H1 (cell line): ENCODE measurements at regions not wholly inside any gene's neighbourhood (a gene's known extent, or its start where the extent isn't known, plus 50 kb on each side); places are given as distances from the start of the nearest gene placed in this dataset.

Experiments used
- CTCF ChIA-PET: fragments of 300-600 bp; sonication (Branson Sonifier 250); formaldehyde crosslinking; loops from one replicate; lab custom pipeline; 2021; ENCODE audit not compliant: partially characterized antibody; lab: Charles Lee
- POLR2A ChIA-PET: fragments of 300-600 bp; sonication (Branson Sonifier 250); formaldehyde crosslinking; loops from one replicate; lab custom pipeline; 2021; ENCODE audit warnings: inconsistent platforms; ENCODE audit not compliant: partially characterized antibody; lab: Charles Lee
- DNase-seq, 2 experiments: peaks; one replicate each; pipeline versions ENCODE4 v3.0.0 to v3.0.0-alpha.2; 2010 to 2022; ENCODE audit warnings: low spot score in 2 of 2, low read depth in 1 of 2, mixed read lengths in 1 of 2
- FAIRE-seq: peaks from 2 replicates; lab custom pipeline; 2011; peaks lifted over from hg19 to GRCh38; lab: Jason Lieb, UNC
- H2AFZ ChIP-seq: 2 replicates; pipeline ENCODE4 v1.8.1; 2012; ENCODE audit warnings: low read length, inconsistent platforms
- H2AK5ac ChIP-seq: 2 replicates; pipeline ENCODE4 v1.6.1; 2013; ENCODE audit warnings: low read depth, low read length
- H2BK120ac ChIP-seq: replicated peaks from 2 replicates; pipeline ENCODE3; 2013; ENCODE audit warnings: low read depth, low read length, inconsistent platforms
- H2BK12ac ChIP-seq: 2 replicates; pipeline ENCODE4 v1.6.1; 2013; ENCODE audit warnings: low read depth, low read length
- H2BK15ac ChIP-seq: 2 replicates; pipeline ENCODE4 v1.6.1; 2013; ENCODE audit warnings: low read length
- H2BK20ac ChIP-seq: 2 replicates; pipeline ENCODE4 v1.6.1; 2013; ENCODE audit warnings: low read length
- H2BK5ac ChIP-seq: 2 replicates; pipeline ENCODE4 v1.6.1; 2013; ENCODE audit warnings: low read depth, low read length
- H3K14ac ChIP-seq: 2 replicates; pipeline ENCODE4 v1.6.1; 2013; ENCODE audit warnings: inconsistent platforms; ENCODE audit not compliant: insufficient read length
- H3K18ac ChIP-seq: 2 replicates; pipeline ENCODE4 v1.6.1; 2013; ENCODE audit warnings: low read length; ENCODE audit errors: extremely low read depth
- H3K23ac ChIP-seq: 2 replicates; pipeline ENCODE4 v1.6.1; 2013; ENCODE audit warnings: inconsistent platforms; ENCODE audit not compliant: insufficient read length
- H3K23me2 ChIP-seq: 2 replicates; pipeline ENCODE4 v1.6.1; 2013; ENCODE audit warnings: low read depth, low read length
- H3K27ac ChIP-seq: 2 replicates; pipeline ENCODE4 v1.6.1; 2011; ENCODE audit warnings: low read depth, low read length, inconsistent platforms
- H3K27me3 ChIP-seq, 4 experiments: replicated peaks in 1 of 4; 1 replicate in 1 of 4; 2 replicates in 3 of 4; pipeline versions ENCODE4 v1.6.1 to v1.8.1; 2011 to 2013; ENCODE audit warnings: low read length in 3 of 4, mild to moderate bottlenecking in 3 of 4, inconsistent platforms in 2 of 4, mixed read lengths in 2 of 4, moderate library complexity in 1 of 4; ENCODE audit not compliant: control insufficient read depth in 3 of 4, insufficient read depth in 3 of 4; ENCODE audit errors: extremely low read depth in 1 of 4
- H3K36me3 ChIP-seq, 4 experiments: 2 replicates each; pipeline versions ENCODE4 v1.6.1 to v1.8.1; 2011 to 2013; ENCODE audit warnings: mild to moderate bottlenecking in 4 of 4, low read length in 3 of 4, moderate library complexity in 2 of 4, control low read depth in 1 of 4, inconsistent platforms in 1 of 4; ENCODE audit not compliant: insufficient read depth in 4 of 4, control insufficient read depth in 2 of 4
- H3K4ac ChIP-seq: replicated peaks from 2 replicates; pipeline ENCODE3; 2013; ENCODE audit warnings: low read length, low read depth, mixed read lengths, inconsistent platforms; ENCODE audit not compliant: insufficient read length
- H3K4me1 ChIP-seq, 4 experiments: replicated peaks in 1 of 4; 1 replicate in 1 of 4; 2 replicates in 3 of 4; pipeline versions ENCODE4 v1.6.1 to v1.8.1; 2011 to 2013; ENCODE audit warnings: low read length in 3 of 4, inconsistent platforms in 2 of 4, mixed read lengths in 1 of 4; ENCODE audit not compliant: insufficient read depth in 4 of 4, control insufficient read depth in 3 of 4
- H3K4me2 ChIP-seq, 2 experiments: 2 replicates each; pipeline versions ENCODE4 v1.6.1 to v1.8.1; 2011 to 2013; ENCODE audit warnings: low read depth in 2 of 2, low read length in 2 of 2, control low read depth in 1 of 2, inconsistent platforms in 1 of 2, mild to moderate bottlenecking in 1 of 2; ENCODE audit not compliant: insufficient read depth in 1 of 2
- H3K4me3 ChIP-seq, 4 experiments: fragments of 200-600, 300-600 bp in 1 of 4; sonication (generic), shearing (Covaris generic), sonication (Bioruptor Twin) in 1 of 4; 2 replicates each; pipeline versions ENCODE4 v1.5.1 to v1.8.1; 2011 to 2016; ENCODE audit warnings: low read length in 4 of 4, low read depth in 3 of 4, control low read depth in 2 of 4, inconsistent platforms in 2 of 4, mild to moderate bottlenecking in 2 of 4, mixed read lengths in 1 of 4, moderate library complexity in 1 of 4; ENCODE audit not compliant: insufficient read depth in 2 of 4; ENCODE audit errors: extremely low read depth in 1 of 4
- H3K56ac ChIP-seq: replicated peaks from 2 replicates; pipeline ENCODE3; 2013; ENCODE audit warnings: low read depth, mild to moderate bottlenecking, mixed read lengths, low read length, inconsistent platforms; ENCODE audit not compliant: insufficient read length
- H3K79me1 ChIP-seq: 2 replicates; pipeline ENCODE4 v1.6.1; 2013; ENCODE audit warnings: low read depth, low read length, control low read depth
- H3K79me2 ChIP-seq, 2 experiments: 2 replicates each; pipeline versions ENCODE4 v1.6.1 to v1.8.1; 2012 to 2013; ENCODE audit warnings: low read length in 2 of 2, mild to moderate bottlenecking in 2 of 2, inconsistent platforms in 1 of 2; ENCODE audit not compliant: insufficient read depth in 2 of 2, control insufficient read depth in 1 of 2
- H3K9ac ChIP-seq, 4 experiments: replicated peaks in 1 of 4; 1 replicate in 1 of 4; 2 replicates in 3 of 4; pipeline versions ENCODE4 v1.6.1 to v1.8.1; 2011 to 2013; ENCODE audit warnings: low read depth in 3 of 4, low read length in 3 of 4, control low read depth in 2 of 4, mild to moderate bottlenecking in 2 of 4, moderate library complexity in 2 of 4, inconsistent platforms in 1 of 4; ENCODE audit errors: extremely low read depth in 1 of 4
- H3K9me3 ChIP-seq, 2 experiments: 2 replicates each; pipeline versions ENCODE4 v1.6.1 to v1.8.1; 2012 to 2013; ENCODE audit warnings: mild to moderate bottlenecking in 2 of 2, moderate library complexity in 2 of 2, control low read depth in 1 of 2, inconsistent platforms in 1 of 2, low read depth in 1 of 2, low read length in 1 of 2, mixed read lengths in 1 of 2; ENCODE audit not compliant: insufficient read depth in 2 of 2
- H4K20me1 ChIP-seq, 2 experiments: replicated peaks in 1 of 2; 2 replicates each; pipeline versions ENCODE3 to v1.8.1; 2011 to 2013; ENCODE audit warnings: inconsistent platforms in 2 of 2, low read length in 2 of 2, mild to moderate bottlenecking in 1 of 2; ENCODE audit not compliant: insufficient read depth in 2 of 2, control insufficient read depth in 1 of 2
- H4K5ac ChIP-seq: 2 replicates; pipeline ENCODE4 v1.6.1; 2013; ENCODE audit warnings: low read length, low read depth, mixed read lengths, inconsistent platforms; ENCODE audit not compliant: insufficient read length
- H4K8ac ChIP-seq: 2 replicates; pipeline ENCODE4 v1.8.0; 2013; ENCODE audit warnings: mild to moderate bottlenecking, moderate library complexity, low read length, inconsistent platforms; ENCODE audit not compliant: insufficient read depth; ENCODE audit errors: extremely low read depth
- H4K91ac ChIP-seq: replicated peaks from 2 replicates; pipeline ENCODE3; 2013; ENCODE audit warnings: low read length, mixed read lengths, inconsistent platforms; ENCODE audit not compliant: insufficient read length
- BACH1 ChIP-seq: IDR thresholded peaks from 2 replicates; pipeline ENCODE4 v1.6.1; 2012; ENCODE audit warnings: low read length, improper control_type of control experiment
- EGR1 ChIP-seq: IDR thresholded peaks from 2 replicates; pipeline ENCODE4 v1.6.1; 2011; ENCODE audit warnings: low read depth, low read length, borderline replicate concordance
- EP300 ChIP-seq, 2 experiments: IDR thresholded peaks; 1 replicate in 1 of 2; 2 replicates in 1 of 2; pipeline ENCODE4 v1.6.1; 2011 to 2012; ENCODE audit warnings: low read depth in 2 of 2, low read length in 2 of 2, mild to moderate bottlenecking in 2 of 2, borderline replicate concordance in 1 of 2, inconsistent platforms in 1 of 2, moderate library complexity in 1 of 2
- EZH2 ChIP-seq: fragments of 200-600 bp; sonication (generic); IDR thresholded peaks from 2 replicates; pipeline ENCODE4 v1.7.1; 2012; ENCODE audit warnings: low read depth, mild to moderate bottlenecking, moderate library complexity, low read length, inconsistent platforms; ENCODE audit not compliant: severe bottlenecking
- FOSL1 ChIP-seq: IDR thresholded peaks from 2 replicates; pipeline ENCODE4 v1.6.1; 2011; ENCODE audit warnings: mild to moderate bottlenecking, low read depth, low read length, moderate library complexity; ENCODE audit not compliant: insufficient read depth
- JUN ChIP-seq: IDR thresholded peaks from 2 replicates; pipeline ENCODE4 v1.6.1; 2011; ENCODE audit warnings: low read depth, mild to moderate bottlenecking, improper control_type of control experiment, low read length
- MAX ChIP-seq: IDR thresholded peaks from 2 replicates; pipeline ENCODE4 v1.6.1; 2012; ENCODE audit warnings: inconsistent platforms
- RAD21 ChIP-seq, 2 experiments: IDR thresholded peaks in 1 of 2; conservative IDR thresholded peaks in 1 of 2; 2 replicates each; pipeline ENCODE4 v1.6.1; 2011; ENCODE audit warnings: low read depth in 2 of 2, low read length in 2 of 2, improper control_type of control experiment in 1 of 2, inconsistent platforms in 1 of 2, mild to moderate bottlenecking in 1 of 2, moderate library complexity in 1 of 2
- SAP30 ChIP-seq: fragments of 300-600 bp; sonication (generic); IDR thresholded peaks from 2 replicates; pipeline ENCODE4 v1.7.1; 2012; ENCODE audit warnings: low read length, moderate library complexity, mild to moderate bottlenecking, inconsistent platforms; ENCODE audit not compliant: insufficient read depth, insufficient replicate concordance
- SRF ChIP-seq: IDR thresholded peaks from 2 replicates; pipeline ENCODE4 v1.6.1; 2011; ENCODE audit warnings: mild to moderate bottlenecking, low read depth, low read length, moderate library complexity
- TAF1 ChIP-seq: IDR thresholded peaks from 2 replicates; pipeline ENCODE4 v1.6.1; 2011; ENCODE audit warnings: mild to moderate bottlenecking, low read depth, low read length
- TCF12 ChIP-seq: IDR thresholded peaks from 2 replicates; pipeline ENCODE4 v1.6.1; 2011; ENCODE audit warnings: low read depth, mild to moderate bottlenecking, low read length
- WGBS, 2 experiments: shearing (Covaris generic) in 1 of 2; methylation state at CpG; one replicate each; pipeline versions ENCODE4 v1.1.6 to v1.1.7; 2013 to 2015; ENCODE audit warnings: low lambda C conversion rate in 2 of 2, mixed read lengths in 2 of 2, inconsistent platforms in 1 of 2, low coverage in 1 of 2, missing lambda C conversion rate in 1 of 2; ENCODE audit not compliant: insufficient replicate concordance in 2 of 2, insufficient coverage in 1 of 2, insufficient read length in 1 of 2; ENCODE audit errors: extremely low coverage in 1 of 2, missing lambda C conversion rate in 1 of 2; 5-methylcytosine and 5-hydroxymethylcytosine counted together
- TF ChIP-seq, protein P1 (sequence below): IDR thresholded peaks from 2 replicates; pipeline ENCODE4 v1.6.1; 2012; ENCODE audit warnings: inconsistent platforms

DNA sequence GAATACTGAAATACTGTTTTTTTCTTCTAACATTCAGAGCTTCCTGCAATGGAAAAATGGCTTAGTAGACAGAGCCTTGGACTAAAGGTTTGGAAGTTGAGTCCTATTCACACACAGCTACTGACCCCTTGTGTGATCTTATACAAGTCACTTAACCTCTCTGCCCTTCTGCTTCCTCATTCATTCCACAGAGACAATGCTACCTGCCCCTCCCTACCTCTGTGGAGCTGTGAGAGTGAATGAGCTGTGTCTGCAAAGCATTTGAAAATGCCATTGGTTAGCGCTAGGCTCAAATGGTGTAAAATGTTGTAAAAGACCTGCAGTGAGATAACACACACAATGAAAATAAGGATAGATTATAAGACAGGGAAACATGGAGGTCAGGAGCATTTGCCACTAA is 214.4 kb downstream of the BARHL2 start:
- Histone ChIP-seq H3K4ac (no peak overlapping the region), H3K4me3 (no peak overlapping the region), H3K18ac (no peak overlapping the region), H2BK12ac (peak overlapping the region; percentile 6; the same call in 1 of the 2 replicates), H4K20me1 (no peaks in the 10 kb centered on the region), H3K4me2 (no peak overlapping the region), H4K8ac (no peak overlapping the region), H3K23me2 (peaks cover 4% of the 10 kb centered on the region; the same call in 1 of the 2 replicates), H2BK15ac (no peak overlapping the region), H2BK5ac (no peak overlapping the region), H3K9me3 (no peaks in the 10 kb centered on the region), H2BK20ac (no peak overlapping the region), H3K36me3 (no peaks in the 10 kb centered on the region), H3K79me2 (no peaks in the 10 kb centered on the region), H3K56ac (no peak overlapping the region), H2AK5ac (no peak overlapping the region), H3K4me1 (peaks cover 0 to 6% (median 3%) of the 10 kb centered on the region in 4 experiments; a peak in 3 of 7 replicates), H3K23ac (no peak overlapping the region), H4K91ac (no peak overlapping the region), H3K9ac (no peak overlapping the region), H4K5ac (no peak overlapping the region), H3K79me1 (no peaks in the 10 kb centered on the region), H3K14ac (no peak overlapping the region), H3K27ac (no peak overlapping the region), H3K27me3 (no peaks in the 10 kb centered on the region), H2AFZ (no peak overlapping the region), H2BK120ac (no peak overlapping the region)
- WGBS, 2 experiments = 69% methylated on average over 1 of the region's 1 CpG; no CpG with 5 or more reads in 1 of the 2 experiments
- DNase-seq (no peak), FAIRE-seq (peak; percentile 70)
- POLR2A ChIA-PET = interaction anchor here (0.6 kb wide), 1 partner anchor 1866 kb away, joined by 3 read pairs; no protein-coding TSS in a partner anchor
- CTCF ChIA-PET = interaction anchor here (0.7 to 2.6 kb wide), 5 partner anchors 11 to 457 kb away, joined by 3 to 6 read pairs (median 3); no protein-coding TSS in a partner anchor
- TF ChIP-seq EZH2 = no peak
- TF ChIP-seq FOSL1 = no peak
- TF ChIP-seq EP300 (IDR thresholded peaks at IDR 0.05; ENCODE audit: borderline replicate concordance in 1 of 2, low read depth in 2 of 2, low read length in 2 of 2) = no peak
- TF ChIP-seq EGR1 = no peak
- TF ChIP-seq BACH1 = no peak
- TF ChIP-seq SRF = no peak
- no peak for TF ChIP-seq SAP30
- TF ChIP-seq TCF12 = no peak
- TF ChIP-seq TAF1 = no peak
- no peak for TF ChIP-seq RAD21 (IDR thresholded peaks at IDR 0.05 in 1 of 2, conservative IDR thresholded peaks at IDR 0.05 in 1 of 2; ENCODE audit: low read depth in 2 of 2, low read length in 2 of 2)
- TF ChIP-seq, protein P1, sequence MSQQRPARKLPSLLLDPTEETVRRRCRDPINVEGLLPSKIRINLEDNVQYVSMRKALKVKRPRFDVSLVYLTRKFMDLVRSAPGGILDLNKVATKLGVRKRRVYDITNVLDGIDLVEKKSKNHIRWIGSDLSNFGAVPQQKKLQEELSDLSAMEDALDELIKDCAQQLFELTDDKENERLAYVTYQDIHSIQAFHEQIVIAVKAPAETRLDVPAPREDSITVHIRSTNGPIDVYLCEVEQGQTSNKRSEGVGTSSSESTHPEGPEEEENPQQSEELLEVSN = no peak
- TF ChIP-seq MAX = no peak
- no peak for TF ChIP-seq JUN
